Body of pancreas (tissue), 4 donors: ENCODE measurements at regions not wholly inside any gene's neighbourhood (a gene's known extent, or its start where the extent isn't known, plus 50 kb on each side); places are given as distances from the start of the nearest gene placed in this dataset.

Source experiments
- POLR2A ChIP-seq, 3 donors: fragments of 450-650 bp; IDR thresholded peaks; one replicate each; pipeline ENCODE4 v1.6.1; 2016; ENCODE audit warnings: antibody characterized with exemption in 3 of 3, mild to moderate bottlenecking in 2 of 3
- TF ChIP-seq, protein P1 (sequence below), 7 experiments: fragments of 450-650 bp in 4 of 7; fragments of 200-600 bp in 3 of 7; sonication (generic) in 3 of 7; IDR thresholded peaks; one replicate each; pipeline ENCODE4 v1.5.1; 2016 to 2019; ENCODE audit warnings: antibody characterized with exemption in 7 of 7

DNA sequence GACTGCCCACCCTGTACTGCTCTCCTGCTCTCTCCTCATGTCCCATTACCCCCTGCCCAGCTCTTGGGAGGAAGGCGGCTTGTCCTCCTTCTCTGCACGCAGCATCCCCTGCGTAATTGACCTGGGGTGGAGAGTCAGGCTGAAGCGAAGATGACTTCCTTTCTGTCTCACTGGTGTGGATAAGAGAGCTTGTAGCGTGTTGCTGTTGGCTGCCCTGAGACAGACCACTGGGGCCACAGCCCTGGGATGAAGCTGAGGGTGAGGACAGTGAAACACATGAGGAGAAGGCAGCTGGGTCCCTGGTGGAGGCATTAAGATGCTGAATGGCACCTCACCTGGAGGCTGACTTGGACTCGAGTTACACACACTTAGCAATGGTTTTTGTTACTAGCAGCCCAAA lies 310.3 kb upstream of the ZNF32 start:
- TF ChIP-seq, protein P1, sequence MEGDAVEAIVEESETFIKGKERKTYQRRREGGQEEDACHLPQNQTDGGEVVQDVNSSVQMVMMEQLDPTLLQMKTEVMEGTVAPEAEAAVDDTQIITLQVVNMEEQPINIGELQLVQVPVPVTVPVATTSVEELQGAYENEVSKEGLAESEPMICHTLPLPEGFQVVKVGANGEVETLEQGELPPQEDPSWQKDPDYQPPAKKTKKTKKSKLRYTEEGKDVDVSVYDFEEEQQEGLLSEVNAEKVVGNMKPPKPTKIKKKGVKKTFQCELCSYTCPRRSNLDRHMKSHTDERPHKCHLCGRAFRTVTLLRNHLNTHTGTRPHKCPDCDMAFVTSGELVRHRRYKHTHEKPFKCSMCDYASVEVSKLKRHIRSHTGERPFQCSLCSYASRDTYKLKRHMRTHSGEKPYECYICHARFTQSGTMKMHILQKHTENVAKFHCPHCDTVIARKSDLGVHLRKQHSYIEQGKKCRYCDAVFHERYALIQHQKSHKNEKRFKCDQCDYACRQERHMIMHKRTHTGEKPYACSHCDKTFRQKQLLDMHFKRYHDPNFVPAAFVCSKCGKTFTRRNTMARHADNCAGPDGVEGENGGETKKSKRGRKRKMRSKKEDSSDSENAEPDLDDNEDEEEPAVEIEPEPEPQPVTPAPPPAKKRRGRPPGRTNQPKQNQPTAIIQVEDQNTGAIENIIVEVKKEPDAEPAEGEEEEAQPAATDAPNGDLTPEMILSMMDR (IDR thresholded peaks at IDR 0.05) = no peak
- no peak for TF ChIP-seq POLR2A (IDR thresholded peaks at IDR 0.05)
